WERI-Rb-1 (cell line): ENCODE measurements at regions not wholly inside any gene's neighbourhood (a gene's known extent, or its start where the extent isn't known, plus 50 kb on each side); places are given as distances from the start of the nearest gene placed in this dataset.

Experiments used
- DNase-seq: peaks from one replicate; pipeline ENCODE4 v3.0.0-alpha.2; 2020
- H3K27ac ChIP-seq: fragments of 250-450 bp; sonication (Bioruptor Pico); 2 replicates; pipeline ENCODE4 v1.5.1; 2020; ENCODE audit warnings: mild to moderate bottlenecking, moderate library complexity
- H3K27me3 ChIP-seq: fragments of 250-450 bp; sonication (Bioruptor Pico); 2 replicates; pipeline ENCODE4 v1.5.1; 2021; ENCODE audit warnings: mild to moderate bottlenecking, low read depth, moderate library complexity; ENCODE audit not compliant: insufficient read depth, severe bottlenecking
- H3K36me3 ChIP-seq: fragments of 250-450 bp; sonication (Bioruptor Pico); 2 replicates; pipeline ENCODE4 v1.5.1; 2020; ENCODE audit warnings: mild to moderate bottlenecking, moderate library complexity
- H3K4me3 ChIP-seq: 2 replicates; pipeline ENCODE4 v1.5.1; 2011; ENCODE audit warnings: low read depth, mild to moderate bottlenecking, control low read depth, low read length
- H3K9me3 ChIP-seq: fragments of 250-450 bp; sonication (Bioruptor Pico); 2 replicates; pipeline ENCODE4 v1.5.1; 2021; ENCODE audit warnings: mild to moderate bottlenecking, moderate library complexity; ENCODE audit not compliant: severe bottlenecking
- TF ChIP-seq, protein P1 (sequence below): IDR thresholded peaks from 2 replicates; pipeline ENCODE4 v1.5.1; 2011; ENCODE audit warnings: low read depth, mild to moderate bottlenecking, control low read depth, inconsistent platforms, low read length

GRCh38 chr3:132255041-132255745, 62.0 kb upstream of the ACP3 start:
- Histone ChIP-seq H3K27ac (no peak overlapping the region), H3K27me3 (no peaks in the 10 kb centered on the region), H3K4me3 (no peak overlapping the region), H3K36me3 (no peaks in the 10 kb centered on the region), H3K9me3 (no peaks in the 10 kb centered on the region)
- TF ChIP-seq, protein P1, sequence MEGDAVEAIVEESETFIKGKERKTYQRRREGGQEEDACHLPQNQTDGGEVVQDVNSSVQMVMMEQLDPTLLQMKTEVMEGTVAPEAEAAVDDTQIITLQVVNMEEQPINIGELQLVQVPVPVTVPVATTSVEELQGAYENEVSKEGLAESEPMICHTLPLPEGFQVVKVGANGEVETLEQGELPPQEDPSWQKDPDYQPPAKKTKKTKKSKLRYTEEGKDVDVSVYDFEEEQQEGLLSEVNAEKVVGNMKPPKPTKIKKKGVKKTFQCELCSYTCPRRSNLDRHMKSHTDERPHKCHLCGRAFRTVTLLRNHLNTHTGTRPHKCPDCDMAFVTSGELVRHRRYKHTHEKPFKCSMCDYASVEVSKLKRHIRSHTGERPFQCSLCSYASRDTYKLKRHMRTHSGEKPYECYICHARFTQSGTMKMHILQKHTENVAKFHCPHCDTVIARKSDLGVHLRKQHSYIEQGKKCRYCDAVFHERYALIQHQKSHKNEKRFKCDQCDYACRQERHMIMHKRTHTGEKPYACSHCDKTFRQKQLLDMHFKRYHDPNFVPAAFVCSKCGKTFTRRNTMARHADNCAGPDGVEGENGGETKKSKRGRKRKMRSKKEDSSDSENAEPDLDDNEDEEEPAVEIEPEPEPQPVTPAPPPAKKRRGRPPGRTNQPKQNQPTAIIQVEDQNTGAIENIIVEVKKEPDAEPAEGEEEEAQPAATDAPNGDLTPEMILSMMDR = no peak
- DNase-seq = no peak

GRCh38 chr3:132256989-132257388, 60.2 kb upstream of the ACP3 start:
- DNase-seq = peak; percentile 41
- Histone ChIP-seq H3K27me3 (no peaks in the 10 kb centered on the region), H3K4me3 (no peak overlapping the region), H3K36me3 (no peaks in the 10 kb centered on the region), H3K27ac (no peak overlapping the region), H3K9me3 (no peaks in the 10 kb centered on the region)
- TF ChIP-seq, protein P1 = peak; percentile 62; the same call in 1 of the 2 replicates

DNA sequence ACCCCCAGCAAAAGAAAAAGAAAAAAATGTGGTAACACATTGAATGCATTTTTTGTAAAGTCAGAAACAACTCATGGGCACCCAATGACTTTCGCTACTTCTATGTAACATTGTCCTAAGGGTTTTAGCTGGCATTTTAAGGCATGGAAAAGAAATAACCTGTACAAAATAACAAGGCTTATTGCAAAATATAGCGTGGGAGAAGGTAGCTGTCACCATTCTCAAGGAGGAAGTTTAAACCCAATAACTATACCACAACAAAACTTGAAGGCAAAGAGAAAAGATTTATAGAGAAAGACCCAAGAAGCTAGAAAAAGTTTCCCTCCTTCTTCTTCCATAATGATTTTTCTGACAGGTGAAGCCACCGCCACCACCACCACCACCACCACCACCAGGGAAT, 55.7 kb upstream of the ACP3 start:
- Histone ChIP-seq H3K27me3 (no peaks in the 10 kb centered on the region), H3K9me3 (no peaks in the 10 kb centered on the region), H3K36me3 (no peaks in the 10 kb centered on the region), H3K4me3 (no peak overlapping the region), H3K27ac (no peak overlapping the region)
- TF ChIP-seq, protein P1 = no peak
- no peak for DNase-seq

GRCh38 chr3:132262305-132262704, 54.9 kb upstream of the ACP3 start:
- no peaks in the 10 kb centered on the region for H3K36me3 ChIP-seq
- no peak overlapping the region for H3K27ac ChIP-seq

GRCh38 chr3:132262956-132263355, 54.3 kb upstream of the ACP3 start:
- H3K27me3 ChIP-seq = no peaks in the 10 kb centered on the region
- DNase-seq = no peak
- no peaks in the 10 kb centered on the region for H3K9me3 ChIP-seq
- no peak overlapping the region for H3K27ac ChIP-seq
- no peaks in the 10 kb centered on the region for H3K36me3 ChIP-seq
- TF ChIP-seq, protein P1 = no peak
- H3K4me3 ChIP-seq = no peak overlapping the region

More at GRCh38 chr3:132262305-132262704, 54.9 kb upstream of the ACP3 start:
- TF ChIP-seq, protein P1 = no peak
- no peak for DNase-seq
- Histone ChIP-seq H3K4me3 (no peak overlapping the region), H3K9me3 (no peaks in the 10 kb centered on the region), H3K27me3 (no peaks in the 10 kb centered on the region)

GRCh38 chr3:132265028-132265427, 52.2 kb upstream of the ACP3 start:
- Histone ChIP-seq H3K36me3 (no peaks in the 10 kb centered on the region), H3K9me3 (no peaks in the 10 kb centered on the region), H3K4me3 (no peak overlapping the region), H3K27me3 (no peaks in the 10 kb centered on the region), H3K27ac (no peak overlapping the region)
- no peak for DNase-seq
- TF ChIP-seq, protein P1 = no peak
